Stimulated activated CD4-positive, alpha-beta T cell treated with anti-CD3 and anti-CD28 coated beads, Interleukin-1b, Interleukin-23, amount 100 ng/mL, for 24 hours (primary cell): ENCODE measurements at regions not wholly inside any gene's neighbourhood (a gene's known extent, or its start where the extent isn't known, plus 50 kb on each side); places are given as distances from the start of the nearest gene placed in this dataset.

Source experiments
- DNase-seq, 4 experiments: peaks; one replicate each; pipeline ENCODE4 v3.0.0-alpha.2; 2020; ENCODE audit warnings: low read depth in 4 of 4, low spot score in 1 of 4

- no peak for DNase-seq
These were observed 1156.9 kb upstream of the MAP3K7 start for GRCh38 chr6:91743756-91744155.

DNA sequence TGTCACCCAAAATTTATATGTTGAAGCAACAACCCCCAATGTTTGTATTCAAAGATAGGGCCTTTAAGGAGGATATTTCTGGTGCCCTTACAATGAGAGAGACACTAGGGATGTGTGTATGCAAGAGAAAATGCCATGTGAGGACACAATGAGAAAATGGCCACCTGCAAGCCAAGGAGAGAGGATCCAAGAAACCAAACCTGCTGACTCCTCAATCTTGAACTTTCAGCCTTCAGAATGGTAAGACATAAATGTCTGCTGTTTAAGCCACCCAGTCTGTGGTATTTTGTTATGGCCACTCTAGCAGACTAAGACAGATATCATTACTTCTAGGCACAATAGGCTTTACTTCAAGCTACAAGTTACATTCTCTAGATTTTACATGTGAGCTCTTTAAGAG lies 1145.1 kb upstream of the MAP3K7 start:
- DNase-seq = no peak

- DNase-seq = no peak
These were observed 1143.8 kb upstream of the MAP3K7 start for GRCh38 chr6:91730710-91731109.

DNA sequence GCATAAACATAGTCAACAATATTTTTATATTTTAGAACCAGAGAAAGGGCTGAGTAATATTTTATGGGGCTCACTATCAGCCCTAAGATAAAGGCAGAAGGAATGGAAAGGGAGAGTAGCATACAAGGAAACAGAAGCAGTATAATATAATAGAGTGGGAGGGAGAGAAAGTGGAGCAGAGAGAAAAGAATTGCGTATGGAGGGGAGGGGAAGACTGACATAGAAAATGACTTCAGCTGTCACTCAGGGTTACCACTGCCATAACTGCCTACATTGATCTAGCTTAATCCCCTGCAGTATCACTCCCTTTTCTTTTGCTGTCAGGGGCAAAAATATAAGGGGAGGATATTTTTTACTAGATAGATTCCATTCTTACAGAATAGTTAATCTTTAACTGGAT lies 1133.5 kb upstream of the MAP3K7 start:
- no peak for DNase-seq

GRCh38 chr6:91719414-91719813 lies 1132.5 kb upstream of the MAP3K7 start:
- no peak for DNase-seq

- no peak for DNase-seq
These were observed 1131.3 kb upstream of the MAP3K7 start for GRCh38 chr6:91718198-91718597.

DNA sequence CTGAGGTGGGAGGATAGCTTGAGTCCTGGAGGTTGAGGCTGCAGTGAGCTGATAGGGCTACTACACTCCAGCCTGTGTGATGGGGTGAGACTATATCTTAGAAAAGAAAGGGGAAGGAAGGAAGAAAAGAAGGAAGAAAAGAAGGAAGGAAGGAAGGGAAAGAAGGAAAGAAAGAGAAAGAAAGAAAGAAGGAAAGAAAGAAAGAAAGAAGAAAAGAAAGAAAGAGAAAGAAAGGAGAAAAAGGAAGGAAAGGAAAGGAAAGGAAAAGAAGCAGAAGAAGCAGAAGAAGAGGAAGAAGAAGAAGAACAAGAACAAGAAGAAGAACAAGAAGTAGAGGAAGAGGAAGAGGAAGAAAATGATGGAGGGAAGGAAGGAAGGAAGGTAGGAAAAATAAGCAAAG lies 1130.2 kb upstream of the MAP3K7 start:
- no peak for DNase-seq

- DNase-seq = no peak
These were observed 1129.5 kb upstream of the MAP3K7 start for GRCh38 chr6:91716361-91716760.

DNA sequence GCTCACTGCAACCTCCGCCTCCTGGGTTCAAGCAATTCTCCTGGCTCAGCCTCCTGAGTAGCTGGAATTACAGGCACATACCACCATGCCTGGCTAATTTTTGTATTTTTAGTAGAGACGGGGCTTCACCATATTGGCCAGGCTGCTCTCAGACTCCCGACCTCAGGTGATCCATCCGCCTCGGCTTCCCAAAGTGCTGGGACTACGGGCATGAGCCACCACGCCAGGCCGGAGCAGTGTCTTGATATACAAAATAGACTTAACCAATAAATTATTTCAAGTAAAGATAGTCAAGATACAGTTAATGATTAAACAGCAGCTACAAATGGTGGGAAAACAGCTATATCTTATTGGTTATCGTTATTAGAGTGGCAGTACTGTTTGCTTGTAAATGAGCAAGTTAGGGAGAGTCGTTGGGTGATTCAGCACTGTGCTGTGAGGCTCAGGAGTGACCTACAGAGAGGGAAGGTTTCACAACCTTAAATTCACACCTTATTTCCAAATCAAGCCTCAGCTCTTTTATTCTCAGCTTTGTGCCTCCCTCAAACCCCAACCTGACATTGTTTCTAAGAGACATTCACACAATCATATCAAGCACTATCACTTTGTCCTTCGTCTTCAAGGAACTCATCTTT lies 1128.4 kb upstream of the MAP3K7 start:
- DNase-seq = no peak

DNA sequence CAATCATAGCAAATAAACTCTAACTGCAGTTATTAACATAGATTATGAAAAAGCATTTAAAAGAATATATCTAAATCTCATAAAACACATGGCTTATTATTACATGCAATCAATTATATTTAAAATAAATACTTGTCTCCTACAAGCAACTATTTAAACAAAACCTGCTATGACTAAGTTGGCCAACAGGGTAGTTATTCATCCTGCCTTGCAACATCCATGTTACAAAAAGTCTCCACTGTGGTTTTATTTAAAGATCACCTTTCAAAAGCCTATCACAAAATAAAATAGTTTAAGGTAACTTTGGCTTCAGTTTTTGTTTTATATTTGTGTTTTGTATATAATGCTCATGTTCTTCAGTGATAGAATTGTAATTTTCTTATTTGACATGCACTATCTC lies 1127.0 kb upstream of the MAP3K7 start:
- DNase-seq = no peak

DNA sequence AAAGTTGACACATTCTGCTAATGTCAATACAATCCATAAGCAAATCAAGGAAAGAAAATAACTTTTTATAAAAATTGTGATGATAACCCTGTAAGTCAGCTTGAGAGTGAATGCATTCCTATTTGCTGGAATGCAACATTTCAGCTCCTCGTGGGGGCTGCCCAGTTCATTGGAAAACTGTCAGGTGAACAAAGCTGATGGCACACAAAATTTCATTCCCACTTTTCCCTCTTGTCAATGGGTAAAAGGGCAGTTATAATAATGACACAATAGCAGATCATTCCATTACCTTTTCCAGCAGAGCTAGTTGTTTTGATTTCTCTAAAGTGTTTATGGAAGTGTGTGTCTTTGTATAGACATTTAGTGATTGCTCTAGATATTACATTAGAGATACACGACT lies 1124.6 kb upstream of the MAP3K7 start:
- no peak for DNase-seq

DNA sequence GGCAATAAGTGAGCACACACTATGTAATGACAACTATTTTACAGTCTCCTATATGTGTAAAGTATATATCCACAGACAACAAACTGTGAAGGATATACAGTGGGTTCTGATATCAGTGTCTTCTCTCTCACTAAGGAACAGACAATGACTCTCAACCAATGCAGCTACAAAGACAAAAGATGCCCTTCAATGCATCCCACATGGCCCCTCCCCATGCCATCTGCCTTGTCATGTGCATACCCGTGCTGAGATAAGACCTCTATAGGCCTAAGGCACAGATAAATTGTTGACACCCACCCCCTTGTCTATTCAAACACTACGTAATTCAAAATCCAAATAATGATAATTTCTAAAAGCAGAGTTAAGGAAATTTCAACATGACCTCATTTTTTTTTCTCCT lies 1123.5 kb upstream of the MAP3K7 start:
- DNase-seq = no peak

DNA sequence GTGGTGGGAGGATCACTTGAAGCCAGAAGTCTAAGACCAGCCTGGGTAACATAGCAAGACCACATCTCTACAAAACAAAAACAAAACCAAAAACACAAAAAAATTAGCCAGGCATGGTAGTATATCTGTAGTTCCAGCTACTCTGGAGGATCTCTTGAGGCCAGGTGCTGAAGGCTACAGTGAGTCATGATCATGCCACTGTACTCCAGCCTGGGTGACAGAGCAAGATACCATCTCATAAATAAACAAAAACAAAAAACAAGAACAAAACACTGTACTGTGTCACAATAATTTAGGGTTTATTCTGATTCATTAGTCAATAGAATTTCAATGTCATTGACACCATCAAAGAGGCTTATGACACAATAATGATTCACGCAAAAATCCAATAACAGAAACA lies 1121.7 kb upstream of the MAP3K7 start:
- DNase-seq = no peak

DNA sequence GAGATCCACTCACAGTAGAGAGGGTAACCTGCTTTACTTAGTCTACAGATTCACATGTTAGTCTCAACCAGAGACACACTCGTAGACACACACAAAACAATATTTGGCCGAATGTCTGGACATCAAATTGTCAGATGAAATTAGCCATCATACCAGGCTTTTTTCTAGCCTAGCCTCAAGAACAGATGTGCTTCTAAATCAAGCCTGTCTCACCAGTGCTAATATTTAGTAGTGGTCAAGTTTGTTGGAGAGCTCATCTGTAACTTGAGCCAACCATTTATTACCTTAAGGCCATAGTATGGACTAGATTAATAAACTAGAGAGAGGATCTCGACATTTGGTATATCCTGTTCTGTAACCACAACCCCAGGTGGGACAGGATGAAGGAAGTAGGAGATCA lies 1118.8 kb upstream of the MAP3K7 start:
- DNase-seq = no peak

- no peak for DNase-seq
These were observed 1117.7 kb upstream of the MAP3K7 start for GRCh38 chr6:91704531-91704930.

DNA sequence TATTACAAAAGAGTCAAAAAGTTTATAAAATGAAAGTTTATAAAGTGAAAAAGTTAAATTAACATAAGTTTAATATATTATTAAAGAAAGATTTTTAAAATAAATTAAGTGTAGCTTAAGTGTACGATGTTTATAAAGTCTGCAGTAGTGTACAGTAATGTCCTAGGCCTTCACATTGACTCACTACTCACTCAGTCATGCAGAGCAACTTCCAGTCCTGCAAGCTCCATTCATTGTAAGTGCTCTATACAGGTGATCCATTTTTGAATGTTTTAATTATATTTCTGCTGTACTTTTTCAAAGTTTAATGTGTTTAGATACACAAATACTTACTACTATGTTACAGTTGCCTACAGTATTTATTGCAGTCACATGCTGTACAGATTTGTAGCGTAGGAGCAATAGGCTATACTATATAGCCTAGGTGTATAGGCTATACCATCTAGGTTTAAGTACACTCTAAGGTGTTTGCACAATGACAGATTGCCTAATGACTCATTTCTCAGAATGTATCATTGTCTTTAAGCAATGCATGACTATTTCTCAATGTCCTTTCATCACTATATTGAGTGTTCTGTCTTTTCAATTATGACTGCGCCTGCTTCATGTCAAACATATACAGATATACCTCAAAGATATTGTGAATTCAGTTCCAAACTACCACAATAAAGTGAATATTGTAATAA lies 1110.3 kb upstream of the MAP3K7 start:
- DNase-seq = no peak

DNA sequence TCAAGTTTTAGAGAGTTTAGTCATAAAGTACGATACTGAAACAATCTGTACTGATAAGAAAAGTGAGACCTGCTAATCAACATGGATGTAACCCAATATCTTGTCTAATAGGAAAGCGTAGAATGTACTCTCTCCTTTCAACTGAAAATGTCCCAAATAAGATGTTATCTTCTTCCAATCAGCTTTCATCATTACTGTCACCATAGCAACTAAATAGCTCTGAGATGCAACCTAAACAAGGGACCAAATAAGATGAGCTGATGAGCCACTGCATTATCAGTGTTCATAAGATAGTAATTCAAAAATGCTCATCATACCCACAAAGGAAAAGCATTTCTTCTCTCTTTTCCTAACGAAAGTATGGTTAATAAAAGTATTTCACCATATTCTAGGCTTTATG lies 1108.3 kb upstream of the MAP3K7 start:
- no peak for DNase-seq

GRCh38 chr6:91694016-91694654 lies 1107.3 kb upstream of the MAP3K7 start:
- no peak for DNase-seq

DNA sequence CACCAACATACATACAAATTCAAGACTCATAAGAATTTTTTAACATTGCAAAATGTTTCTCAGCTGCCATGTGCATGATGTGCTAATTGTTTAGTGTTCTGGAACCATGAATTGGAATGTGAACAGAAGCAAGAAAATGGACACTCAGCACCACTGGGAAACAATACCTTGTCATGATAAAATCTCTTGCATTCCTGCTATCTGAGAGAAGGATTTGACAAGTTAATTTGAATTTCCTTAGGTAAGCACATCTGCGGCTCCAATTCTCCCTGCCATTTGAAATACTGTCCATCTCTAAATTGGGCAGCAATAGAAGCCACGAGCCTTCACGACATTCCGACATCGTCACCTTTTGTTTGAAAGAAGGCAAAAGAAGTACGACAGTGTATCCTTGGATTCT lies 1104.6 kb upstream of the MAP3K7 start:
- DNase-seq = no peak

- no peak for DNase-seq
These were observed 1096.4 kb upstream of the MAP3K7 start for GRCh38 chr6:91683240-91683639.

DNA sequence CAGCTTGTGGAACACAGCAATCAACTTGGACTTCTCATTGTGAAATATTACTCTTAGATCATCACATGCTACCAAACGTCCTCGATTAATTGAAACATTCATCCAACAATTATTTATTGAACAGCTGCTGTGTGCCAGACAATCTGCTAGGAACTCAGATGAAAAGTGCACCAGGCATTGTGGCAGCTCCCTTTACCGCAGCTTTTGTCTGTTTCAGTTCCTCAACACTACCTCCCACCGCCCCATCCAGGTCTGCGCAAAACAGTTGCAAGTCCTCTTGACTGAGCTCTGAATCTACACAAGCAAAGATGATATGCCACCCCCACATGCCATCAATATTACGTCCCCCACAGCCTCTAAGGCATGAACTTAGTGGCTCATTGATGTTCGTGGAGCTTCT lies 1094.4 kb upstream of the MAP3K7 start:
- DNase-seq = no peak

- DNase-seq = no peak
These were observed 1092.0 kb upstream of the MAP3K7 start for GRCh38 chr6:91678679-91679446.
